HepG2 (cell line): ENCODE measurements at regions not wholly inside any gene's neighbourhood (a gene's known extent, or its start where the extent isn't known, plus 50 kb on each side); places are given as distances from the start of the nearest gene placed in this dataset.
A peak's percentile ranks its signal among the peaks of the same experiment; 100 is the strongest.

Experiments
- ATAC-seq: fragments of 200-7000 bp; cut with Tn5 transposase; 3 replicates; pipeline ENCODE4 v1.9.1; 2020; ENCODE audit warnings: mild to moderate bottlenecking, moderate library complexity
- BruUV-seq: library from RNA; stranded (reverse); fragments of 400-500 nt; replicated peaks from 2 replicates; lab custom pipeline; 2021; lab: Mats Ljungman, UMichigan
- CTCF ChIA-PET: fragments of 300-600 bp; formaldehyde crosslinking; extraction: SDS; loops from one replicate; lab custom pipeline; 2021; ENCODE audit warnings: low total read pairs, inconsistent platforms, low intra/inter-chr PET ratio; lab: Yijun Ruan, JAX
- POLR2A ChIA-PET: fragments of 350-600 bp; sonication (Branson Sonifier 250); formaldehyde crosslinking; loops from one replicate; lab custom pipeline; 2020; ENCODE audit warnings: antibody characterized with exemption, inconsistent platforms; lab: Yijun Ruan, JAX
- DNase-seq: peaks from one replicate; pipeline ENCODE4 v3.0.0-alpha.2; 2015; ENCODE audit warnings: low spot score
- FAIRE-seq: peaks from 3 replicates; lab custom pipeline; 2011; peaks lifted over from hg19 to GRCh38; lab: Jason Lieb, UNC
- H2AFZ ChIP-seq: one replicate; pipeline ENCODE4 v1.6.1; 2011; ENCODE audit warnings: low read length, inconsistent platforms
- H3K27ac ChIP-seq: fragments of 300-600 bp; 3 replicates; pipeline ENCODE4 v1.8.0; 2011; ENCODE audit warnings: mixed run types, mild to moderate bottlenecking, mixed read lengths, low read length, inconsistent platforms; ENCODE audit not compliant: insufficient read depth; ENCODE audit errors: extremely low read length
- H3K27me3 ChIP-seq, 2 experiments: fragments of 200-600 bp in 1 of 2; 2 replicates in 1 of 2; 3 replicates in 1 of 2; pipeline versions ENCODE4 v1.6.0 to v1.8.0; 2011; ENCODE audit warnings: low read length in 2 of 2, mild to moderate bottlenecking in 2 of 2, moderate library complexity in 2 of 2, inconsistent platforms in 1 of 2; ENCODE audit not compliant: insufficient read depth in 2 of 2, control insufficient read depth in 1 of 2
- H3K36me3 ChIP-seq, 2 experiments: fragments of 200-600 bp in 1 of 2; replicated peaks in 1 of 2; 2 replicates in 1 of 2; 3 replicates in 1 of 2; pipeline versions ENCODE4 v1.5.1 to v1.8.0; 2011; ENCODE audit warnings: low read length in 2 of 2, inconsistent platforms in 1 of 2; ENCODE audit not compliant: insufficient read depth in 2 of 2, control insufficient read depth in 1 of 2
- H3K4me1 ChIP-seq: 2 replicates; pipeline ENCODE4 v1.5.1; 2012; ENCODE audit warnings: low read length, inconsistent platforms; ENCODE audit not compliant: insufficient read depth
- H3K4me2 ChIP-seq: 2 replicates; pipeline ENCODE4 v1.6.0; 2011; ENCODE audit warnings: low read depth, low read length, inconsistent platforms
- H3K4me3 ChIP-seq, 3 experiments: fragments of 200-600 bp in 1 of 3; sonication (generic), shearing (Covaris generic) in 1 of 3; replicated peaks in 1 of 3; 2 replicates each; pipeline ENCODE4 v1.5.1; 2011 to 2016; ENCODE audit warnings: low read length in 3 of 3, inconsistent platforms in 2 of 3, low read depth in 2 of 3, mild to moderate bottlenecking in 2 of 3, control low read depth in 1 of 3, mixed read lengths in 1 of 3; ENCODE audit not compliant: insufficient read depth in 1 of 3
- H3K79me2 ChIP-seq: one replicate; pipeline ENCODE4 v1.6.1; 2011; ENCODE audit warnings: low read length, inconsistent platforms; ENCODE audit not compliant: insufficient read depth
- H3K9ac ChIP-seq: 2 replicates; pipeline ENCODE4 v1.6.0; 2011; ENCODE audit warnings: mild to moderate bottlenecking, low read depth, low read length, inconsistent platforms; ENCODE audit not compliant: insufficient read depth
- H3K9me3 ChIP-seq: 2 replicates; pipeline ENCODE4 v1.5.1; 2012; ENCODE audit warnings: mild to moderate bottlenecking, low read length
- H4K20me1 ChIP-seq: 2 replicates; pipeline ENCODE4 v1.6.0; 2011; ENCODE audit warnings: inconsistent platforms, mild to moderate bottlenecking, low read length, moderate library complexity; ENCODE audit not compliant: insufficient read depth
- HNRNPK ChIP-seq: fragments of 200-400 bp; formaldehyde crosslinking; IDR thresholded peaks from 2 replicates; pipeline ENCODE4 v1.6.1; 2018; ENCODE audit warnings: low read length, low read depth, moderate library complexity, mild to moderate bottlenecking; ENCODE audit not compliant: poor library complexity, severe bottlenecking
- MAFK ChIP-seq, 2 experiments: IDR thresholded peaks in 1 of 2; conservative IDR thresholded peaks in 1 of 2; 2 replicates each; pipeline ENCODE4 v1.6.1; 2011; ENCODE audit warnings: improper control_type of control experiment in 2 of 2, low read length in 2 of 2
- SRSF9 ChIP-seq: fragments of 200-400 bp; formaldehyde crosslinking; IDR thresholded peaks from 2 replicates; pipeline ENCODE4 v1.6.1; 2018; ENCODE audit warnings: borderline replicate concordance, mild to moderate bottlenecking, low read depth, low read length; ENCODE audit not compliant: insufficient read depth, poor library complexity, severe bottlenecking
- ZNF160 ChIP-seq: sonication (generic); formaldehyde crosslinking; IDR thresholded peaks from 2 replicates; pipeline ENCODE4 v1.8.0; 2022; ENCODE audit warnings: mild to moderate bottlenecking, inconsistent platforms, missing genetic modification reagents
- ZNF614 ChIP-seq: IDR thresholded peaks from 2 replicates; pipeline ENCODE4 v1.6.1; 2018; ENCODE audit warnings: missing biosample characterization, missing genetic modification reagents, inconsistent platforms, borderline replicate concordance
- WGBS: methylation state at CpG from one replicate; pipeline ENCODE4 v1.1.6; 2017; ENCODE audit warnings: low lambda C conversion rate; 5-methylcytosine and 5-hydroxymethylcytosine counted together
- in situ Hi-C: cut with HindIII; loops from 2 replicates; pipeline ENCODE4 v1.10.0; 2017; ENCODE audit warnings: low pct_unique_long_range_greater_than_20kb; ENCODE audit not compliant: extremely low pct_ligation_motif_present
- intact Hi-C: fragments of 100-400 bp; cut with micrococcal nuclease; formaldehyde crosslinking; loops from one replicate; pipeline ENCODE4 v1.10.0; 2022; ENCODE audit not compliant: unreplicated experiment
- TF ChIP-seq, protein P1 (sequence below): sonication (generic); formaldehyde crosslinking; IDR thresholded peaks from 2 replicates; pipeline ENCODE4 v1.4.0; 2020; ENCODE audit warnings: mild to moderate bottlenecking, missing genetic modification reagents
- TF ChIP-seq, protein P2 (sequence below): fragments of 450-650 bp; IDR thresholded peaks from 2 replicates; pipeline ENCODE4 v1.6.1; 2016

DNA sequence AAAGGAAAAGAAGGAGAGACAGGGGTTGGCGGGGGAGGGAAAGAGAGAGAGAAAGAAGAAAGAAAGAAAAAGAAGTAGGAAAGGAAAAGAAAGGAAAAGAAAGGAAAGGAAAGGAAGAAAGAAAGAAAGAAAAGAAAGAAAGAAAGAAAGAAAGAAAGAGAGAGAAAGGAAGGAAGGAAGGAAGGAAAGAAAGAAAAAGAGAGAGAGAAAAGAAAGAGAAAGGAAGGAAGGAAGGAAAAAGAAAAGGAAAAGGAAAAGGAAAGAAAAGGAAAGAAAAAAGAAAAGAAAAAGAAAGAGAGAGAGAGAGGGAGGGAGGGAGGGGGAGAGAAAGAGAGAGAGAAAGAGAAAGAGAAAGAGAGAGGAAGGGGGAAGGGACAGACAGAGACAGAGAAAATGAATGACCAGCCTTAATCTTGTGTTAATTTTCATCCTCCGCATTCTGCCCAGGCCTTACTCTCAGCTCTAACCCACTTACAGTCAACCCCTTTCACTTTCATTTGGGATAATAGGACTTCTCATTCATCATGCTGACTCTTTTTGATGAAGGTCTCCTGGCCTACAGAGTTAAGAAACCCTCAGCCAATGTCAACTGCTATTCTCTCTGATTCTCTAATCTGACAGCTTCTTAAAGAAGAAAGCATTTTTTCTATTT is 207.3 kb downstream of the SUCLG1 start:
- no peak overlapping the region for H3K27ac ChIP-seq
- no peaks in the 10 kb centered on the region for H3K9me3 ChIP-seq
- no peak overlapping the region for H3K4me3 ChIP-seq
- no TSS peak for BruUV-seq
- DNase-seq = no peak
- no peaks in the 10 kb centered on the region for H3K79me2 ChIP-seq
- in situ Hi-C loops = no loop called here
- peak; percentile 60 for ATAC-seq
- no peak overlapping the region for H3K9ac ChIP-seq
- ChIA-PET POLR2A (interaction anchor here (1.0 kb wide), 2 partner anchors 42 to 49 kb away, joined by 3 to 4 read pairs; no protein-coding TSS in a partner anchor), CTCF (no interaction called here)
- no peaks in the 10 kb centered on the region for H4K20me1 ChIP-seq
- no peaks in the 10 kb centered on the region for H3K36me3 ChIP-seq
- peak overlapping the region; percentile 50 for H3K4me2 ChIP-seq
- intact Hi-C loops = no loop called here
- no peak for FAIRE-seq
- no peaks in the 10 kb centered on the region for H3K27me3 ChIP-seq
- WGBS = 84% methylated on average over 2 of the region's 2 CpGs
- TF ChIP-seq SRSF9 = peak; percentile 93
- no peak for TF ChIP-seq ZNF614 (CRISPR knock-in tag)
- TF ChIP-seq MAFK (conservative IDR thresholded peaks at IDR 0.05 in 1 of 2, IDR thresholded peaks at IDR 0.05 in 1 of 2; ENCODE audit: low read length in 2 of 2) = no peak
- TF ChIP-seq, protein P1, sequence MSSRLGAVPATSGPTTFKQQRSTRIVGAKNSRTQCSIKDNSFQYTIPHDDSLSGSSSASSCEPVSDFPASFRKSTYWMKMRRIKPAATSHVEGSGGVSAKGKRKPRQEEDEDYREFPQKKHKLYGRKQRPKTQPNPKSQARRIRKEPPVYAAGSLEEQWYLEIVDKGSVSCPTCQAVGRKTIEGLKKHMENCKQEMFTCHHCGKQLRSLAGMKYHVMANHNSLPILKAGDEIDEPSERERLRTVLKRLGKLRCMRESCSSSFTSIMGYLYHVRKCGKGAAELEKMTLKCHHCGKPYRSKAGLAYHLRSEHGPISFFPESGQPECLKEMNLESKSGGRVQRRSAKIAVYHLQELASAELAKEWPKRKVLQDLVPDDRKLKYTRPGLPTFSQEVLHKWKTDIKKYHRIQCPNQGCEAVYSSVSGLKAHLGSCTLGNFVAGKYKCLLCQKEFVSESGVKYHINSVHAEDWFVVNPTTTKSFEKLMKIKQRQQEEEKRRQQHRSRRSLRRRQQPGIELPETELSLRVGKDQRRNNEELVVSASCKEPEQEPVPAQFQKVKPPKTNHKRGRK (CRISPR knock-in tag) = peak; percentile 97
- peak; percentile 23 for TF ChIP-seq HNRNPK
- no peak overlapping the region for H2AFZ ChIP-seq
- H3K4me1 ChIP-seq = peaks cover 18% of the 10 kb centered on the region

DNA sequence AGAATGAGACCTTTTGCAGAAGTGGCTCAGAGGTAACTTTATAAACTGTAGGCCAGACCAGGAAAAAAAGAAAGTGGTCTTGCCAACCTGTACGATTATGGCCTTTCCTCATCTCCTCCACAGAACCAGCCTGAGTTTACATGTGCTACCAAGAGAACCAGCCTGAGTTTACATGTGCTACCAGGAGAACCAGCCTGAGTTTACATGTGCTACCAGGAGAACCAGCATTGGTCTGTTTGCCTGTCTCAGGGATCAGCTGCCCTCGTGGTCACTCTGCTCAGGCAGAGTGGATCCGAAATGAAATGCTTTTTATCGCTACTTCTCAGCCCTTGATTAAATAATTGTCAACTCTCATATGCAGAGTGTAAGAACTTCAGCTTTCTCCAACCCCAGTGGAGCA is 209.9 kb downstream of the SUCLG1 start:
- no peak overlapping the region for H2AFZ ChIP-seq
- no peak overlapping the region for H3K9ac ChIP-seq
- H3K4me1 ChIP-seq = peaks cover 18% of the 10 kb centered on the region
- FAIRE-seq = no peak
- TF ChIP-seq, protein P2, sequence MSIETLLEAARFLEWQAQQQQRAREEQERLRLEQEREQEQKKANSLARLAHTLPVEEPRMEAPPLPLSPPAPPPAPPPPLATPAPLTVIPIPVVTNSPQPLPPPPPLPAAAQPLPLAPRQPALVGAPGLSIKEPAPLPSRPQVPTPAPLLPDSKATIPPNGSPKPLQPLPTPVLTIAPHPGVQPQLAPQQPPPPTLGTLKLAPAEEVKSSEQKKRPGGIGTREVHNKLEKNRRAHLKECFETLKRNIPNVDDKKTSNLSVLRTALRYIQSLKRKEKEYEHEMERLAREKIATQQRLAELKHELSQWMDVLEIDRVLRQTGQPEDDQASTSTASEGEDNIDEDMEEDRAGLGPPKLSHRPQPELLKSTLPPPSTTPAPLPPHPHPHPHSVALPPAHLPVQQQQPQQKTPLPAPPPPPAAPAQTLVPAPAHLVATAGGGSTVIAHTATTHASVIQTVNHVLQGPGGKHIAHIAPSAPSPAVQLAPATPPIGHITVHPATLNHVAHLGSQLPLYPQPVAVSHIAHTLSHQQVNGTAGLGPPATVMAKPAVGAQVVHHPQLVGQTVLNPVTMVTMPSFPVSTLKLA = peak; percentile 99
- TF ChIP-seq ZNF160 (CRISPR knock-in tag) = no peak
- intact Hi-C loops = no loop called here
- CTCF ChIA-PET = no interaction called here
- no peak overlapping the region for H3K4me3 ChIP-seq
- no peaks in the 10 kb centered on the region for H4K20me1 ChIP-seq
- no peaks in the 10 kb centered on the region for H3K27me3 ChIP-seq
- no peak for DNase-seq
- H3K36me3 ChIP-seq = no peaks in the 10 kb centered on the region
- no peak for ATAC-seq
- BruUV-seq = no TSS peak
- H3K9me3 ChIP-seq = no peaks in the 10 kb centered on the region
- WGBS = 47% methylated on average over 4 of the region's 4 CpGs
- in situ Hi-C loops = no loop called here
- H3K4me2 ChIP-seq = no peak overlapping the region
- POLR2A ChIA-PET = interaction anchor here (0.9 kb wide), 1 partner anchor 9 kb away, joined by 3 read pairs; no protein-coding TSS in a partner anchor
- no peak overlapping the region for H3K27ac ChIP-seq
- H3K79me2 ChIP-seq = no peaks in the 10 kb centered on the region
